IMR-90 (cell line): ENCODE measurements at regions not wholly inside any gene's neighbourhood (a gene's known extent, or its start where the extent isn't known, plus 50 kb on each side); places are given as distances from the start of the nearest gene placed in this dataset.

Experiments used
- ATAC-seq: fragments of 200-7000 bp; cut with Tn5 transposase; 2 replicates; pipeline ENCODE4 v1.9.1; 2020; ENCODE audit warnings: low read depth, mild to moderate bottlenecking, moderate library complexity
- BruUV-seq: library from RNA; stranded (reverse); fragments of 400-500 nt; replicated peaks from 2 replicates; lab custom pipeline; 2021; lab: Mats Ljungman, UMichigan
- CTCF ChIA-PET: fragments of 300-600 bp; formaldehyde crosslinking; extraction: SDS; loops from one replicate; lab custom pipeline; 2021; ENCODE audit warnings: antibody characterized with exemption; lab: Yijun Ruan, JAX
- POLR2A ChIA-PET: fragments of 300-600 bp; sonication (Branson Sonifier 250); formaldehyde crosslinking; loops from one replicate; lab custom pipeline; 2022; ENCODE audit warnings: antibody characterized with exemption; ENCODE audit not compliant: unreplicated experiment; lab: Charles Lee
- DNase-seq: peaks from one replicate; pipeline ENCODE4 v3.0.0; 2013
- H2AFZ ChIP-seq: replicated peaks from 2 replicates; pipeline ENCODE3; 2013; ENCODE audit warnings: low read length, mild to moderate bottlenecking; ENCODE audit not compliant: poor library complexity
- H2AK5ac ChIP-seq: 2 replicates; pipeline ENCODE4 v1.6.1; 2013; ENCODE audit warnings: low read depth, low read length, inconsistent platforms
- H2AK9ac ChIP-seq: replicated peaks from 2 replicates; pipeline ENCODE3; 2013; ENCODE audit warnings: mild to moderate bottlenecking, low read depth, low read length, moderate library complexity; ENCODE audit not compliant: poor library complexity
- H2BK120ac ChIP-seq: 2 replicates; pipeline ENCODE4 v1.6.1; 2013; ENCODE audit warnings: low read depth, low read length, inconsistent platforms
- H2BK15ac ChIP-seq: 3 replicates; pipeline ENCODE4 v1.6.1; 2013; ENCODE audit warnings: low read depth, low read length, inconsistent platforms
- H2BK20ac ChIP-seq: 2 replicates; pipeline ENCODE4 v1.6.1; 2013; ENCODE audit warnings: low read depth, mild to moderate bottlenecking, inconsistent platforms, low read length, moderate library complexity
- H2BK5ac ChIP-seq: 2 replicates; pipeline ENCODE4 v1.6.1; 2013; ENCODE audit warnings: mild to moderate bottlenecking, low read depth, low read length, inconsistent platforms; ENCODE audit not compliant: poor library complexity, severe bottlenecking
- H3K14ac ChIP-seq: replicated peaks from 2 replicates; pipeline ENCODE4 v1.6.1; 2013; ENCODE audit warnings: low read depth, low read length, inconsistent platforms
- H3K18ac ChIP-seq: 2 replicates; pipeline ENCODE4 v1.6.1; 2013; ENCODE audit warnings: low read depth, low read length, control low read depth
- H3K23ac ChIP-seq: 2 replicates; pipeline ENCODE4 v1.6.1; 2013; ENCODE audit warnings: low read depth, low read length, inconsistent platforms
- H3K27ac ChIP-seq: 2 replicates; pipeline ENCODE4 v1.5.1; 2013; ENCODE audit warnings: mild to moderate bottlenecking, control low read depth, low read length; ENCODE audit not compliant: insufficient read depth
- H3K27me3 ChIP-seq: 2 replicates; pipeline ENCODE4 v1.6.1; 2013; ENCODE audit warnings: low read length; ENCODE audit not compliant: control insufficient read depth, insufficient read depth
- H3K36me3 ChIP-seq: 2 replicates; pipeline ENCODE4 v1.6.1; 2013; ENCODE audit warnings: low read length, mixed read lengths; ENCODE audit not compliant: control insufficient read depth, insufficient read depth
- H3K4ac ChIP-seq: 2 replicates; pipeline ENCODE4 v1.6.1; 2013; ENCODE audit warnings: low read depth, low read length, inconsistent platforms
- H3K4me1 ChIP-seq: 2 replicates; pipeline ENCODE4 v1.6.1; 2013; ENCODE audit warnings: low read length, mixed read lengths; ENCODE audit not compliant: control insufficient read depth, insufficient read depth
- H3K4me2 ChIP-seq: 2 replicates; pipeline ENCODE4 v1.6.1; 2013; ENCODE audit warnings: low read depth, mild to moderate bottlenecking, control low read depth, low read length, moderate library complexity
- H3K4me3 ChIP-seq: 2 replicates; pipeline ENCODE4 v1.5.1; 2013; ENCODE audit warnings: low read depth, mild to moderate bottlenecking, control low read depth, low read length, moderate library complexity; ENCODE audit not compliant: insufficient read depth
- H3K56ac ChIP-seq: 2 replicates; pipeline ENCODE4 v1.6.1; 2013; ENCODE audit warnings: low read length, inconsistent platforms; ENCODE audit not compliant: insufficient read depth; ENCODE audit errors: extremely low read depth
- H3K79me1 ChIP-seq, 2 experiments: 2 replicates each; pipeline ENCODE4 v1.6.1; 2013; ENCODE audit warnings: low read length in 2 of 2, inconsistent platforms in 1 of 2, low read depth in 1 of 2
- H3K9ac ChIP-seq: 2 replicates; pipeline ENCODE4 v1.6.1; 2013; ENCODE audit warnings: low read depth, low read length, control low read depth
- H3K9me1 ChIP-seq: 2 replicates; pipeline ENCODE4 v1.6.1; 2013; ENCODE audit warnings: low read length, inconsistent platforms; ENCODE audit not compliant: insufficient read depth
- H3K9me3 ChIP-seq: 2 replicates; pipeline ENCODE4 v1.6.1; 2013; ENCODE audit warnings: low read length; ENCODE audit not compliant: control insufficient read depth, insufficient read depth
- H4K20me1 ChIP-seq: 2 replicates; pipeline ENCODE4 v1.6.1; 2013; ENCODE audit warnings: low read length, inconsistent platforms; ENCODE audit not compliant: insufficient read depth
- H4K5ac ChIP-seq: 2 replicates; pipeline ENCODE4 v1.6.1; 2013; ENCODE audit warnings: mild to moderate bottlenecking, low read depth, low read length, control low read depth
- H4K8ac ChIP-seq, 2 experiments: 2 replicates each; pipeline ENCODE4 v1.6.1; 2013; ENCODE audit warnings: low read depth in 2 of 2, low read length in 2 of 2, control low read depth in 1 of 2, inconsistent platforms in 1 of 2
- H4K91ac ChIP-seq: 2 replicates; pipeline ENCODE4 v1.6.1; 2013; ENCODE audit warnings: low read depth, low read length, inconsistent platforms; ENCODE audit not compliant: insufficient read depth
- MXI1 ChIP-seq: IDR thresholded peaks from 2 replicates; pipeline ENCODE4 v1.6.1; 2012; ENCODE audit warnings: low read depth, mild to moderate bottlenecking, low read length, moderate library complexity, borderline replicate concordance
- WGBS, 2 experiments: methylation state at CpG; one replicate each; pipeline versions ENCODE4 v1.1.5 to v1.1.7; 2013; ENCODE audit warnings: missing lambda C conversion rate in 2 of 2; ENCODE audit not compliant: insufficient read length in 1 of 2; ENCODE audit errors: extremely low coverage in 2 of 2; 5-methylcytosine and 5-hydroxymethylcytosine counted together
- dilution Hi-C: fragments of 300-500 bp; cut with HindIII; formaldehyde crosslinking; loops from one replicate; pipeline ENCODE4 v1.14.3; 2018; ENCODE audit warnings: low sequenced_read_pairs; ENCODE audit not compliant: unreplicated experiment
- in situ Hi-C: fragments of 300-500 bp; cut with MboI; formaldehyde crosslinking; loops from 3 replicates; pipeline ENCODE4 v1.14.3; 2019; ENCODE audit warnings: low sequenced_read_pairs, inconsistent platforms, mixed read lengths
- intact Hi-C: fragments of 100-400 bp; cut with micrococcal nuclease; formaldehyde crosslinking; loops from 2 replicates; pipeline ENCODE4 v1.10.0; 2022

DNA sequence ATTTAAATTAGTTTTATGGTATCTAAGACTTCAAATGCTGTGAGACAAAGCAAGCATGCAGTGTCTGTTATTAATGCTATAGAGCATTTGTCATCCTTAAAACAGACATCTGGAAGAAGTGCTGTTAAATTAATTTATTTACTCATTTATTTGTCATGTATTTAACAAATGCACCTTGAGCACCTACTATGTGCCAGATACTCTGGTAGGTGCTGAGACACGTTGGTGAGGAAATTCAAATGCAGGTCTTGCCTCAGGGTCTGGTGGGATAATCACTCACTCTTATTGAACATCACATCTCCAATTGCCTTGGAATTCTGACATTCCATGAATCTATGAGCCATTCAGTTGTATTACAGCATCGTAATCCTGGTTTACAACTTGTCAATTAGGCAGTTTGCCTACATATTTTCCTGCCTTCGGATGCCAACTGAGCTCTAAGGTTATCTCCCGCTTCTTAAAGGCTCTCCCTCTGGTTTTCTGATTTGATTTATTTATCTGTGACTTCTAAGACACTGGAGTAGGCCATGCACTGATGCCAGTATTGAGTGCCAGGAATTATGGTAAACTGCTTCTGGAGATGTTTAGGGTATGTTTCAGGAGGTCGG is 56.0 kb upstream of the RPS23 start:
- H3K23ac ChIP-seq = peak overlapping the region; percentile 2
- DNase-seq (no peak), ATAC-seq (no peak)
- peak overlapping the region; percentile 79 for H2BK120ac ChIP-seq
- in situ Hi-C loops (no loop called here), intact Hi-C loops (no loop called here), dilution Hi-C loops (no loop called here)
- H3K79me1 ChIP-seq = no peaks in the 10 kb centered on the region
- no peaks in the 10 kb centered on the region for H3K36me3 ChIP-seq
- no peak overlapping the region for H3K9ac ChIP-seq
- H2BK15ac ChIP-seq = peak overlapping the region; percentile 76; the same call in 2 of the 3 replicates
- peak overlapping the region; percentile 71; the same call in 1 of the 2 replicates for H2AK5ac ChIP-seq
- H3K56ac ChIP-seq = peak overlapping the region; percentile 22; the same call in 1 of the 2 replicates
- H3K18ac ChIP-seq = peak overlapping the region; percentile 88
- peak overlapping the region; percentile 56 for H2AFZ ChIP-seq
- H4K91ac ChIP-seq = peak overlapping the region; percentile 84
- H3K27ac ChIP-seq = peak overlapping the region; percentile 63; the same call in 1 of the 2 replicates
- H4K20me1 ChIP-seq = no peaks in the 10 kb centered on the region; the same call in 1 of the 2 replicates
- H3K27me3 ChIP-seq = no peaks in the 10 kb centered on the region
- no CpG with 5 or more reads among the region's 5 CpGs for WGBS, 2 experiments
- H2BK5ac ChIP-seq = peak overlapping the region; percentile 92
- H3K9me3 ChIP-seq = no peaks in the 10 kb centered on the region
- H2AK9ac ChIP-seq = no peak overlapping the region
- H3K4me2 ChIP-seq = peak overlapping the region; percentile 68; the same call in 1 of the 2 replicates
- ChIA-PET CTCF (interaction anchor here (1.6 kb wide), 1 partner anchor 23 kb away, joined by 7 read pairs; no protein-coding TSS in a partner anchor), POLR2A (no interaction called here)
- peak overlapping the region; percentile 3 to 46; a peak in 2 of 4 replicates for H4K8ac ChIP-seq
- TF ChIP-seq MXI1 = no peak
- H2BK20ac ChIP-seq = peak overlapping the region; percentile 92
- H3K9me1 ChIP-seq = peaks cover 7% of the 10 kb centered on the region
- H4K5ac ChIP-seq = peak overlapping the region; percentile 89
- no peak overlapping the region for H3K4me3 ChIP-seq
- BruUV-seq = no TSS peak
- peak overlapping the region; percentile 11 for H3K14ac ChIP-seq
- H3K4me1 ChIP-seq = peaks cover 18% of the 10 kb centered on the region
- peak overlapping the region; percentile 80 for H3K4ac ChIP-seq
